SK-N-SH (cell line): ENCODE measurements at regions not wholly inside any gene's neighbourhood (a gene's known extent, or its start where the extent isn't known, plus 50 kb on each side); places are given as distances from the start of the nearest gene placed in this dataset.

Experiments
- CTCF ChIA-PET: fragments of 300-600, 350-600 bp; formaldehyde crosslinking; extraction: SDS; loops from one replicate; lab custom pipeline; 2021; lab: Yijun Ruan, JAX
- POLR2A ChIA-PET: fragments of 350-600 bp; sonication (Branson Sonifier 250); formaldehyde crosslinking; extraction: SDS; loops from one replicate; lab custom pipeline; 2020; ENCODE audit warnings: antibody characterized with exemption, inconsistent platforms; lab: Yijun Ruan, JAX
- DNase-seq: peaks from one replicate; pipeline ENCODE4 v3.0.0; 2012
- H2AFZ ChIP-seq: fragments of 200-600 bp; sonication (generic); 2 replicates; pipeline ENCODE4 v1.8.1; 2016; ENCODE audit warnings: antibody characterized with exemption, mild to moderate bottlenecking, low read depth
- H3F3A ChIP-seq: fragments of 200-600 bp; sonication (generic); replicated peaks from 2 replicates; pipeline ENCODE3; 2016; ENCODE audit warnings: antibody characterized with exemption, mild to moderate bottlenecking; ENCODE audit not compliant: insufficient read depth
- H3K27ac ChIP-seq, 2 experiments: fragments of 200-500 bp in 1 of 2; fragments of 200-600 bp in 1 of 2; sonication (Bioruptor generic) in 1 of 2; sonication (generic), shearing (Covaris generic) in 1 of 2; 2 replicates each; pipeline versions ENCODE4 v1.5.1 to v1.6.1; 2014 to 2016; ENCODE audit warnings: low read depth in 2 of 2, inconsistent platforms in 1 of 2, low read length in 1 of 2, mild to moderate bottlenecking in 1 of 2, mixed read lengths in 1 of 2
- H3K27me3 ChIP-seq: fragments of 200-600 bp; sonication (generic), shearing (Covaris generic); 2 replicates; pipeline ENCODE4 v1.6.1; 2016; ENCODE audit warnings: mixed run types; ENCODE audit not compliant: insufficient read depth
- H3K36me3 ChIP-seq, 2 experiments: fragments of 200-500 bp in 1 of 2; fragments of 200-600 bp in 1 of 2; sonication (Bioruptor generic) in 1 of 2; sonication (generic) in 1 of 2; replicated peaks in 1 of 2; 2 replicates each; pipeline versions ENCODE3 to v1.5.1; 2014 to 2016; ENCODE audit warnings: low read length in 1 of 2, mild to moderate bottlenecking in 1 of 2; ENCODE audit not compliant: insufficient read depth in 2 of 2, control insufficient read depth in 1 of 2
- H3K4me1 ChIP-seq, 2 experiments: fragments of 200-500 bp in 1 of 2; fragments of 200-600 bp in 1 of 2; sonication (Bioruptor generic) in 1 of 2; sonication (generic), shearing (Covaris generic) in 1 of 2; 2 replicates each; pipeline versions ENCODE4 v1.5.1 to v1.6.1; 2014 to 2016; ENCODE audit warnings: low read depth in 1 of 2, low read length in 1 of 2, mixed run types in 1 of 2; ENCODE audit not compliant: insufficient read depth in 2 of 2, control insufficient read depth in 1 of 2
- H3K4me2 ChIP-seq: fragments of 200-600 bp; sonication (generic), shearing (Covaris generic); 2 replicates; pipeline ENCODE4 v1.6.1; 2017; ENCODE audit warnings: mixed run types
- H3K4me3 ChIP-seq, 2 experiments: fragments of 200-500 bp in 1 of 2; fragments of 200-600 bp in 1 of 2; sonication (Bioruptor generic) in 1 of 2; sonication (generic), shearing (Covaris generic) in 1 of 2; 2 replicates each; pipeline versions ENCODE4 v1.5.1 to v1.8.1; 2014 to 2016; ENCODE audit warnings: low read depth in 2 of 2, inconsistent platforms in 1 of 2, low read length in 1 of 2, mild to moderate bottlenecking in 1 of 2, mixed read lengths in 1 of 2, moderate library complexity in 1 of 2
- H3K79me2 ChIP-seq: fragments of 200-600 bp; sonication (generic); 2 replicates; pipeline ENCODE4 v1.8.1; 2017; ENCODE audit warnings: mild to moderate bottlenecking; ENCODE audit not compliant: insufficient read depth
- H3K9ac ChIP-seq: fragments of 200-600 bp; sonication (generic); 2 replicates; pipeline ENCODE4 v1.6.1; 2017; ENCODE audit warnings: mixed run types
- H3K9me2 ChIP-seq: fragments of 200-600 bp; sonication (generic); 2 replicates; pipeline ENCODE4 v1.6.1; 2017; ENCODE audit warnings: mixed run types
- H3K9me3 ChIP-seq: fragments of 200-600 bp; sonication (generic); 2 replicates; pipeline ENCODE4 v1.6.1; 2017; ENCODE audit warnings: mixed run types, mild to moderate bottlenecking, moderate library complexity
- H4K20me1 ChIP-seq: fragments of 200-600 bp; sonication (generic); 2 replicates; pipeline ENCODE4 v1.6.1; 2017; ENCODE audit warnings: mild to moderate bottlenecking, mixed run types; ENCODE audit not compliant: insufficient read depth
- CHD2 ChIP-seq: fragments of 150-350 bp; IDR thresholded peaks from 2 replicates; pipeline ENCODE4 v1.6.1; 2018; ENCODE audit warnings: low read length; ENCODE audit not compliant: partially characterized antibody
- ELF1 ChIP-seq: IDR thresholded peaks from 2 replicates; pipeline ENCODE4 v1.4.0; 2012
- EP300 ChIP-seq, 2 experiments: IDR thresholded peaks; 2 replicates each; pipeline versions ENCODE4 v1.4.0 to v1.6.1; 2012; ENCODE audit warnings: borderline replicate concordance in 1 of 2, low read depth in 1 of 2, low read length in 1 of 2
- EZH2phosphoT487 ChIP-seq: fragments of 200-600 bp; sonication (generic); IDR thresholded peaks from 2 replicates; pipeline ENCODE4 v1.6.1; 2017; ENCODE audit warnings: low read depth, mixed run types, mild to moderate bottlenecking, antibody characterized with exemption, moderate library complexity, borderline replicate concordance
- FOSL2 ChIP-seq: IDR thresholded peaks from 2 replicates; pipeline ENCODE4 v1.4.0; 2012; ENCODE audit warnings: low read depth, mild to moderate bottlenecking, moderate library complexity, borderline replicate concordance
- FOXJ3 ChIP-seq: sonication (generic); formaldehyde crosslinking; IDR thresholded peaks from 2 replicates; pipeline ENCODE4 v1.5.1; 2020; ENCODE audit warnings: mild to moderate bottlenecking, missing genetic modification reagents
- MEF2A ChIP-seq: IDR thresholded peaks from 2 replicates; pipeline ENCODE4 v1.4.0; 2012; ENCODE audit warnings: low read depth, borderline replicate concordance
- MXI1 ChIP-seq: IDR thresholded peaks from 2 replicates; pipeline ENCODE4 v1.6.1; 2012; ENCODE audit warnings: mild to moderate bottlenecking, low read depth, low read length, improper control_type of control experiment
- RCOR1 ChIP-seq: fragments of 150-350 bp; IDR thresholded peaks from 2 replicates; pipeline ENCODE4 v1.6.1; 2017; ENCODE audit warnings: antibody characterized with exemption, low read length
- RFX5 ChIP-seq: IDR thresholded peaks from 2 replicates; pipeline ENCODE4 v1.6.1; 2012; ENCODE audit warnings: mild to moderate bottlenecking, improper control_type of control experiment, low read length
- WGBS: methylation state at CpG from one replicate; pipeline ENCODE4 v1.1.6; 2017; ENCODE audit warnings: low lambda C conversion rate; 5-methylcytosine and 5-hydroxymethylcytosine counted together
- TF ChIP-seq, protein P1 (sequence below): IDR thresholded peaks from 2 replicates; pipeline ENCODE4; 2012
- TF ChIP-seq, protein P2 (sequence below): fragments of 150-350 bp; IDR thresholded peaks from 2 replicates; pipeline ENCODE4 v1.6.1; 2016; ENCODE audit warnings: mild to moderate bottlenecking, low read depth, low read length
- TF ChIP-seq, protein P3 (sequence below): IDR thresholded peaks from 2 replicates; pipeline ENCODE4 v1.6.1; 2012; ENCODE audit warnings: mild to moderate bottlenecking, low read depth, low read length, moderate library complexity
- TF ChIP-seq, protein P4 (sequence below): IDR thresholded peaks from 2 replicates; pipeline ENCODE4 v1.4.0; 2012; ENCODE audit warnings: low read depth, borderline replicate concordance

DNA sequence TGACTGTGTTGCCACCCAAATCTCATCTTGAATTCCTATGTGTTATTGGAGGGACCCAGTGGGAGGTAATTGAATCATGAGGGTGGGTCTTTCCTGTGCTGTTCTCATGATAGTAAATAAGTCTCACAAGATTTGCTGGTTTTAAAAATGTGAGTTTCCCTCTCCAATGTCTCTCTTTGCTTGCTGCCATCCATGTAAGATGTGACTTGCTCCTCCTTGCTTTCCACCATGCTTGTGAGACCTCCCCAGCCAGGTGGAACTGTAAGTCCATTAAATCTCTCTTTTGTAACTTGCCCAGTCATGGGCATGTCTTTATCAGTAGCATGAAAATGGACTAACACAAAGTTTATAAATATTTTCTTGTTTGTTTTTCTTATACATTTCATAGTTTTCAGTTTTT is 990.5 kb upstream of the CITED2 start:
- TF ChIP-seq, protein P1, sequence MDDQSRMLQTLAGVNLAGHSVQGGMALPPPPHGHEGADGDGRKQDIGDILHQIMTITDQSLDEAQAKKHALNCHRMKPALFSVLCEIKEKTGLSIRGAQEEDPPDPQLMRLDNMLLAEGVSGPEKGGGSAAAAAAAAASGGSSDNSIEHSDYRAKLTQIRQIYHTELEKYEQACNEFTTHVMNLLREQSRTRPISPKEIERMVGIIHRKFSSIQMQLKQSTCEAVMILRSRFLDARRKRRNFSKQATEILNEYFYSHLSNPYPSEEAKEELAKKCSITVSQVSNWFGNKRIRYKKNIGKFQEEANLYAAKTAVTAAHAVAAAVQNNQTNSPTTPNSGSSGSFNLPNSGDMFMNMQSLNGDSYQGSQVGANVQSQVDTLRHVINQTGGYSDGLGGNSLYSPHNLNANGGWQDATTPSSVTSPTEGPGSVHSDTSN: no peak
- TF ChIP-seq MEF2A: no peak
- no peak for TF ChIP-seq EZH2phosphoT487
- TF ChIP-seq FOXJ3 (CRISPR knock-in tag): no peak
- no peaks in the 10 kb centered on the region for H3K9me2 ChIP-seq

DNA sequence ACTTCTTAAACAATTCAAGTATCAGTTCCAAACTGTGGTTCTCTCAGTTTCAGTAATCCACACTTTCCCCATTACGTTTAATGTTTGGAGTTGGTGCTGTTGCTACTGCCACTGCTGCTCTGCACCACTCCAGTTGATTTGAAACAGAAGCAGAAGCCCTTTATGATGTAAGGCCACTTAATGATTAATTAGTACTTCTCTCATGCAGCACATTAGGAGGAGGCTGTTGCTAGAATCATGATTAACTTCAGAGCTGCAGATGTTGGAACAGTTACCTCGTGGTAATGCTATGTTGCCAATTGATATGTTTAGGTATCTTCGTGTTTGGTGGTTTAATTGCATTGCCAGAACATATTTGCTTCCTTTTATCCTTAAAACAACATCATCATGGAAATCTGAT is 986.2 kb upstream of the CITED2 start:
- H3K4me3 ChIP-seq: no peak overlapping the region
- H3K4me1 ChIP-seq: no peaks in the 10 kb centered on the region
- H3K4me2 ChIP-seq: no peak overlapping the region
- peaks cover 0 to 2% of the 10 kb centered on the region in 2 experiments for H3K36me3 ChIP-seq
- no peaks in the 10 kb centered on the region for H3K79me2 ChIP-seq
- 55% methylated on average over 3 of the region's 3 CpGs for WGBS
- H2AFZ ChIP-seq: no peak overlapping the region
- ChIA-PET CTCF (no interaction called here), POLR2A (no interaction called here)
- no peaks in the 10 kb centered on the region for H3K9me3 ChIP-seq
- H3F3A ChIP-seq: no peaks in the 10 kb centered on the region
- DNase-seq: peak; percentile 12
- no peaks in the 10 kb centered on the region for H4K20me1 ChIP-seq
- no peaks in the 10 kb centered on the region for H3K27me3 ChIP-seq
- H3K9ac ChIP-seq: no peak overlapping the region
- TF ChIP-seq, protein P2, sequence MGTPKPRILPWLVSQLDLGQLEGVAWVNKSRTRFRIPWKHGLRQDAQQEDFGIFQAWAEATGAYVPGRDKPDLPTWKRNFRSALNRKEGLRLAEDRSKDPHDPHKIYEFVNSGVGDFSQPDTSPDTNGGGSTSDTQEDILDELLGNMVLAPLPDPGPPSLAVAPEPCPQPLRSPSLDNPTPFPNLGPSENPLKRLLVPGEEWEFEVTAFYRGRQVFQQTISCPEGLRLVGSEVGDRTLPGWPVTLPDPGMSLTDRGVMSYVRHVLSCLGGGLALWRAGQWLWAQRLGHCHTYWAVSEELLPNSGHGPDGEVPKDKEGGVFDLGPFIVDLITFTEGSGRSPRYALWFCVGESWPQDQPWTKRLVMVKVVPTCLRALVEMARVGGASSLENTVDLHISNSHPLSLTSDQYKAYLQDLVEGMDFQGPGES: no peak
- TF ChIP-seq FOXJ3 (CRISPR knock-in tag) (no peak), EP300 (IDR thresholded peaks at IDR 0.05; ENCODE audit: borderline replicate concordance in 1 of 2, low read depth in 1 of 2, low read length in 1 of 2) (peak in 1 of 2 experiments; percentile 50; a peak in 1 of 4 replicates)
- no peak overlapping the region for H3K27ac ChIP-seq
- no peaks in the 10 kb centered on the region for H3K9me2 ChIP-seq

More for the DNA sequence above, 990.5 kb upstream of the CITED2 start:
- Histone ChIP-seq H3K4me3 (no peak overlapping the region), H4K20me1 (no peaks in the 10 kb centered on the region), H3K4me2 (no peak overlapping the region), H3K9ac (no peak overlapping the region), H3K4me1 (no peaks in the 10 kb centered on the region), H3K27ac (no peak overlapping the region), H2AFZ (no peak overlapping the region), H3K36me3 (peaks cover 0 to 5% of the 10 kb centered on the region in 2 experiments), H3F3A (no peaks in the 10 kb centered on the region), H3K27me3 (no peaks in the 10 kb centered on the region), H3K9me3 (no peaks in the 10 kb centered on the region), H3K79me2 (no peaks in the 10 kb centered on the region)
- ChIA-PET POLR2A (no interaction called here), CTCF (no interaction called here)
- no peak for DNase-seq

DNA sequence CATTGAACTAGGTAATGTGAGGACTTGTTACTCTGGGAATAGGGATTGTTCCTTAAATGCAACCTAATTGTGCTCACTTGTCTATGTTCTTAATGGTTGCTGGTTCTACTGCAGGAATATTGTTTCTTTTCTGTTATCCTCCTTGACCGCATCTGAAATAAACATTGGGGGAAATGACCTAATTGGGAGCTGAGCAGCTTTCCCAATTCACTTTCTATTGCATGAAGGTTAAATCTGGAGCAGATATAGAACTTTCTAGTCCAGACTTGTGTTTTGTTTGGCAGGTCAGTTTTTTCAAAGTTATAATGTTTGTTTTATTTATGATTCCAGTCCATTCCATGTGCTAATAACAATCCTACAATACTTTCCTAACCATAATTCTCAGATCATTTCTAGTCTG is 981.0 kb upstream of the CITED2 start:
- H3K9me2 ChIP-seq: no peaks in the 10 kb centered on the region
- no peak overlapping the region for H3K9ac ChIP-seq
- H3K27me3 ChIP-seq: no peaks in the 10 kb centered on the region
- H3K9me3 ChIP-seq: no peaks in the 10 kb centered on the region
- 100% methylated on average over 1 of the region's 1 CpG for WGBS
- H4K20me1 ChIP-seq: no peaks in the 10 kb centered on the region
- H3K79me2 ChIP-seq: no peaks in the 10 kb centered on the region
- no peak for DNase-seq
- ChIA-PET POLR2A (no interaction called here), CTCF (no interaction called here)
- H2AFZ ChIP-seq: no peak overlapping the region
- H3K4me1 ChIP-seq: no peaks in the 10 kb centered on the region
- H3K4me2 ChIP-seq: no peak overlapping the region
- no peaks in the 10 kb centered on the region for H3K36me3 ChIP-seq
- H3F3A ChIP-seq: no peaks in the 10 kb centered on the region
- H3K4me3 ChIP-seq: no peak overlapping the region
- no peak overlapping the region for H3K27ac ChIP-seq
- TF ChIP-seq, protein P1: no peak
- TF ChIP-seq CHD2 (no peak), MXI1 (no peak), RFX5 (no peak), FOXJ3 (CRISPR knock-in tag) (no peak), ELF1 (no peak), EP300 (IDR thresholded peaks at IDR 0.05; ENCODE audit: borderline replicate concordance in 1 of 2, low read depth in 1 of 2, low read length in 1 of 2) (no peak), FOSL2 (no peak), RCOR1 (no peak)
- TF ChIP-seq, protein P3, sequence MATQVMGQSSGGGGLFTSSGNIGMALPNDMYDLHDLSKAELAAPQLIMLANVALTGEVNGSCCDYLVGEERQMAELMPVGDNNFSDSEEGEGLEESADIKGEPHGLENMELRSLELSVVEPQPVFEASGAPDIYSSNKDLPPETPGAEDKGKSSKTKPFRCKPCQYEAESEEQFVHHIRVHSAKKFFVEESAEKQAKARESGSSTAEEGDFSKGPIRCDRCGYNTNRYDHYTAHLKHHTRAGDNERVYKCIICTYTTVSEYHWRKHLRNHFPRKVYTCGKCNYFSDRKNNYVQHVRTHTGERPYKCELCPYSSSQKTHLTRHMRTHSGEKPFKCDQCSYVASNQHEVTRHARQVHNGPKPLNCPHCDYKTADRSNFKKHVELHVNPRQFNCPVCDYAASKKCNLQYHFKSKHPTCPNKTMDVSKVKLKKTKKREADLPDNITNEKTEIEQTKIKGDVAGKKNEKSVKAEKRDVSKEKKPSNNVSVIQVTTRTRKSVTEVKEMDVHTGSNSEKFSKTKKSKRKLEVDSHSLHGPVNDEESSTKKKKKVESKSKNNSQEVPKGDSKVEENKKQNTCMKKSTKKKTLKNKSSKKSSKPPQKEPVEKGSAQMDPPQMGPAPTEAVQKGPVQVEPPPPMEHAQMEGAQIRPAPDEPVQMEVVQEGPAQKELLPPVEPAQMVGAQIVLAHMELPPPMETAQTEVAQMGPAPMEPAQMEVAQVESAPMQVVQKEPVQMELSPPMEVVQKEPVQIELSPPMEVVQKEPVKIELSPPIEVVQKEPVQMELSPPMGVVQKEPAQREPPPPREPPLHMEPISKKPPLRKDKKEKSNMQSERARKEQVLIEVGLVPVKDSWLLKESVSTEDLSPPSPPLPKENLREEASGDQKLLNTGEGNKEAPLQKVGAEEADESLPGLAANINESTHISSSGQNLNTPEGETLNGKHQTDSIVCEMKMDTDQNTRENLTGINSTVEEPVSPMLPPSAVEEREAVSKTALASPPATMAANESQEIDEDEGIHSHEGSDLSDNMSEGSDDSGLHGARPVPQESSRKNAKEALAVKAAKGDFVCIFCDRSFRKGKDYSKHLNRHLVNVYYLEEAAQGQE: no peak
- TF ChIP-seq, protein P4, sequence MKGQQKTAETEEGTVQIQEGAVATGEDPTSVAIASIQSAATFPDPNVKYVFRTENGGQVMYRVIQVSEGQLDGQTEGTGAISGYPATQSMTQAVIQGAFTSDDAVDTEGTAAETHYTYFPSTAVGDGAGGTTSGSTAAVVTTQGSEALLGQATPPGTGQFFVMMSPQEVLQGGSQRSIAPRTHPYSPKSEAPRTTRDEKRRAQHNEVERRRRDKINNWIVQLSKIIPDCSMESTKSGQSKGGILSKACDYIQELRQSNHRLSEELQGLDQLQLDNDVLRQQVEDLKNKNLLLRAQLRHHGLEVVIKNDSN: no peak
